ENCODE measurements at regions not wholly inside any gene's neighbourhood (a gene's known extent, or its start where the extent isn't known, plus 50 kb on each side); places are given as distances from the start of the nearest gene placed in this dataset.

- no peak for TF ChIP-seq CTCF (IDR thresholded peaks at IDR 0.05; ENCODE audit: insufficient read depth, low read depth, low read length)
- no peak for TF ChIP-seq EZH2 (IDR thresholded peaks at IDR 0.05; ENCODE audit: insufficient read depth, low read length)
Observed at GRCh38 chr21:15330872-15331271, 266.1 kb upstream of the NRIP1 start.

Data from astrocyte (in vitro differentiated cells and primary cell).